Stimulated activated naive B cell treated with anti-CD40 and anti-IgM and Interleukin-4, amounts not matched to agents 10 μg/mL and 1 μg/mL and 100 μg/mL, for 72 hours (primary cell): ENCODE measurements at regions not wholly inside any gene's neighbourhood (a gene's known extent, or its start where the extent isn't known, plus 50 kb on each side); places are given as distances from the start of the nearest gene placed in this dataset.

Experiments
- ATAC-seq, 2 donors: fragments of 150-1000 bp; cut with Tn5 transposase; replicated peaks; 2 replicates each; pipeline ENCODE4 v1.10.0; 2021; ENCODE audit warnings: moderate library complexity in 1 of 2
- DNase-seq: peaks from one replicate; pipeline ENCODE4 v3.0.0; 2021
- H3K27ac Mint-ChIP-seq: one replicate; pipeline ENCODE4 v1.8.0; 2022; ENCODE audit warnings: mild to moderate bottlenecking, mixed read lengths
- H3K27me3 Mint-ChIP-seq, 2 donors: one replicate each; pipeline ENCODE4 v1.8.0; 2022; ENCODE audit warnings: mixed read lengths in 2 of 2
- H3K36me3 Mint-ChIP-seq, 2 donors: one replicate each; pipeline ENCODE4 v1.8.0; 2022; ENCODE audit warnings: mixed read lengths in 2 of 2, mild to moderate bottlenecking in 1 of 2
- H3K4me1 Mint-ChIP-seq, 2 donors: one replicate each; pipeline ENCODE4 v1.8.0; 2022; ENCODE audit warnings: mixed read lengths in 2 of 2, mild to moderate bottlenecking in 1 of 2
- H3K4me3 Mint-ChIP-seq, 2 donors: one replicate each; pipeline ENCODE4 v1.8.0; 2022; ENCODE audit warnings: mild to moderate bottlenecking in 2 of 2, mixed read lengths in 2 of 2, moderate library complexity in 1 of 2
- H3K9me3 Mint-ChIP-seq, 2 donors: one replicate each; pipeline ENCODE4 v1.8.0; 2022; ENCODE audit warnings: mixed read lengths in 2 of 2, mild to moderate bottlenecking in 1 of 2

DNA sequence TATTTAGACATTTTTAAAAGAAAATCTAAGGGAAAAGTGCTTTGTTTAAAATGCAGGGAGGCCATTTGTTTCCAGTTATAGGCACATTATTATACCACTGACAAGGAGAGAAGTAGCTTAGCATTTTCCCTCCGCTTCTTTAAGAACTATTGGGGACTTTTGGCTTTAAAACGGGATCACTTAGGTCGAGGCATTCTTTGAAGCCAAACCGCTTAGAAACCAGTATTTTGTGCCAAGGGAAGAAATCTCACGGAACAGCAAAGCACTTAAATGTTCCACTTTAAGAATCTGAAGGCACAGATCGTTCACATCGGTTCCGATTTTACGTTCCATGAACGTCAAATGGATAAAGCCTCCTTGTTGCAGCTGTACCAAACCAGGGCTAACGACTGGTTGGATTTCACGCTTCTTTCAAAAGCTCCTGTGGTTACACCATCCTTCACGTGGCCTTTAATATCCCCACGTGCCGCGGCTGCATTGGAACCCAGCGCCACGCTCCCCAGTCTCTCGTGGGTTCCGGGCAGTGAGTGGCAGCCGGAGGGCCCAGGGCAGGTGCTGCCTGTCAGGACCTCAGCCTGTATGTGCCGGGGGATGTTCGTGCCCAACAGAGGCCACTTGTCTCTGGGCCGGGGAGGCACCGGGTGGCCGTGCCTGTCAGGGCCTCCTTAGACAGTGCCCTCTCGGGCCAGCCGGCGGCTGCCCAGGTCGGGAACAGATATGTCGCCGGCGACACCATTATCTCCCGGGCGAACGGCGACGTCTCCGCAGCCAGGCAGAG, 195.4 kb downstream of the KIF26A start:
- DNase-seq (no peak), ATAC-seq (no peak)
- H3K4me1 Mint-ChIP-seq, result no peaks in the 10 kb centered on the region
- peaks cover 10 to 23% of the 10 kb centered on the region in 2 donors for H3K27me3 Mint-ChIP-seq
- H3K9me3 Mint-ChIP-seq, result peaks cover 20 to 21% of the 10 kb centered on the region in 2 donors
- H3K36me3 Mint-ChIP-seq, result peaks cover 2 to 6% of the 10 kb centered on the region in 2 donors
- H3K27ac Mint-ChIP-seq, result no peak overlapping the region
- no peak overlapping the region for H3K4me3 Mint-ChIP-seq

DNA sequence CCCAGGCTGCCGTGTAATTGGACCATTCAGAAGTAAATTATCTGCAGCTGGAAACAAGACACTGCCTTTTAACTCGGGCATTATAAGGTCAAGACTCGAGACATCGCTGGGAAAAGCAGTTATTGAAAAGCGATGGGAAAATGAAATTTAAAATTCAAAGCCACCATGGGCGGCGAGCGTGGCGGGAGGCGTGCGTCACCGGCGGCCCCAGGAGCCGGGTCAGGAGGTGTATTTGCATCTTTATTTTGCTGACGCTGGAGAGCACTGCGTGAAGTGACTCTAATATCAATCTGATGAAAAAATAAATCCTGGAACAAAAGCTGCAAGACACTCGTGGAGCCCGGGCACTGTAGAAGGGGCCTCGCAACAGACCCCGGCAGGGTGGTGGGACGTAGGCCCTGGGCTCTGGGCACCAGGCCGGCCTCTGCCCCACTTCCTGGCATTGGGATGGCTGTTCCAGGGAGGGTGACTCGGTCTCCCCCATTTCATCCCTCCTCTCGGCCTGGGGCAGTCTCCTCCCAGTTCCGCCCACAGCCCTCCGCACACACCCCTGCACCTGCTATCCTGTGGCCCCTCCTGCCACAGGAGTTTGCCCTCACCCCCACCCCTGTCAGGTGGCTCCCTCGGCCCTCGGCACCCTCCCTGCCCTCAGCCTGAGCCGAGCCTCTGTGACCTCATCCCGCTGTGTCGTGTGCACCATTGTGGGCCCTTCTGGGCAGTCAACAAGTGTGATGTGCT, 196.2 kb downstream of the KIF26A start:
- Mint-ChIP-seq H3K4me1 (no peaks in the 10 kb centered on the region), H3K9me3 (peaks cover 17 to 26% of the 10 kb centered on the region in 2 donors), H3K27me3 (peaks cover 10 to 29% of the 10 kb centered on the region in 2 donors), H3K27ac (no peak overlapping the region), H3K4me3 (no peak overlapping the region), H3K36me3 (peaks cover 2 to 6% of the 10 kb centered on the region in 2 donors)
- no peak for DNase-seq
- ATAC-seq, result no peak

DNA sequence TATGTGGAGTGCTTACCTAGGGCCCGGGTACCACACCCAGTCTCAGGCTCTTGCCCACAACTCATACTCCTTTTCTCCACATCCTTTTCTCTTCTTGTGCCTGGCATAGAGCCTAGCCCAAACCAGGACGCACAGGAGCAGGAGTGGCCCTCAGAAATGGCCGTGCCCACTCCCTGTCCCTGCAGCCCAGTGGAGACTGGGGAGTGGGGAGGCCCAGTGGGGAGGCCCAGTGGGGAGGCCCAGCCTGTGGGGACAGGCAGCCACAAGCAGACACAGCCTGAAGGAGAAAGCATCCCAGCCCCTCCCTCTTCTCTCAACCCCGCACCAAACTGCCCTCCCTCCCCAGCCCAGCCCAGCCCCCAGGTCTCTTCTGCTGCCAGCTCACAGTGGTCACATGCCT, 196.8 kb downstream of the KIF26A start:
- no peaks in the 10 kb centered on the region for H3K4me1 Mint-ChIP-seq
- H3K9me3 Mint-ChIP-seq, result peaks cover 15 to 29% of the 10 kb centered on the region in 2 donors
- H3K4me3 Mint-ChIP-seq, result no peak overlapping the region
- peaks cover 2 to 6% of the 10 kb centered on the region in 2 donors for H3K36me3 Mint-ChIP-seq
- ATAC-seq (no peak), DNase-seq (no peak)
- no peak overlapping the region for H3K27ac Mint-ChIP-seq
- peaks cover 12 to 35% of the 10 kb centered on the region in 2 donors for H3K27me3 Mint-ChIP-seq

GRCh38 chr14:104335611-104336010, 197.2 kb downstream of the KIF26A start:
- H3K4me3 Mint-ChIP-seq, result no peak overlapping the region
- peaks cover 17 to 40% of the 10 kb centered on the region in 2 donors for H3K27me3 Mint-ChIP-seq
- peaks cover 2 to 6% of the 10 kb centered on the region in 2 donors for H3K36me3 Mint-ChIP-seq
- peaks cover 13 to 33% of the 10 kb centered on the region in 2 donors for H3K9me3 Mint-ChIP-seq
- no peak overlapping the region for H3K27ac Mint-ChIP-seq
- H3K4me1 Mint-ChIP-seq, result no peaks in the 10 kb centered on the region
- no peak for ATAC-seq
- no peak for DNase-seq

- ATAC-seq (no peak), DNase-seq (no peak)
- Mint-ChIP-seq H3K27me3 (peaks cover 24 to 51% of the 10 kb centered on the region in 2 donors), H3K4me1 (no peaks in the 10 kb centered on the region), H3K9me3 (peaks cover 11 to 34% of the 10 kb centered on the region in 2 donors), H3K36me3 (peaks cover 0 to 6% of the 10 kb centered on the region in 2 donors), H3K27ac (no peak overlapping the region), H3K4me3 (no peak overlapping the region)
Observed at GRCh38 chr14:104337351-104337750, 199.0 kb downstream of the KIF26A start.

- H3K27ac Mint-ChIP-seq, result no peak overlapping the region
- no peak overlapping the region for H3K4me3 Mint-ChIP-seq
- peaks cover 11 to 34% of the 10 kb centered on the region in 2 donors for H3K9me3 Mint-ChIP-seq
- no peaks in the 10 kb centered on the region for H3K4me1 Mint-ChIP-seq
- H3K27me3 Mint-ChIP-seq, result peaks cover 28 to 68% of the 10 kb centered on the region in 2 donors
- peaks cover 0 to 6% of the 10 kb centered on the region in 2 donors for H3K36me3 Mint-ChIP-seq
- DNase-seq (no peak), ATAC-seq (no peak)
Observed at GRCh38 chr14:104339361-104339760, 201.0 kb downstream of the KIF26A start.

DNA sequence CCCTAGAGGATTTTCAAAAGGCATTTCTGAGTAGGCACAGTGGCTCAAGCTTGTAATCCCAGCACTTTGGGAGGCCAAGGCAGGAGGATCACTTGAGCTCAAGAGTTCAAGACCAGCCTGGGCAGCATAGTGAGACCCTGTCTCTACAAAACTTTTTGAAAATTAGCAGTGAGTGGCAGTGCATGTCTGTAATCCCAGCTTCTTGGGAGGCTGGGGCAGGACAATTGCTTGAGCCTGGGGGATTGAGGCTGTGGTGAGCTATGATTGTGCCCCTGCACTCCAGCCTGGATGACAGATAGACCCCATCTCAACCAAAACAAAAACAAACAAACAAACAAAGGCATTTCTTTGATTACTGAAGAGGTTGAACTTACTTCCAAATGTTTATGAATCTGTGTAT, 201.4 kb downstream of the KIF26A start:
- DNase-seq, result no peak
- Mint-ChIP-seq H3K27ac (no peak overlapping the region), H3K4me3 (no peak overlapping the region), H3K36me3 (peaks cover 0 to 6% of the 10 kb centered on the region in 2 donors), H3K9me3 (peaks cover 11 to 34% of the 10 kb centered on the region in 2 donors), H3K27me3 (peaks cover 33 to 71% of the 10 kb centered on the region in 2 donors), H3K4me1 (no peaks in the 10 kb centered on the region)
- no peak for ATAC-seq

GRCh38 chr14:104341532-104342434, 203.4 kb downstream of the KIF26A start:
- peaks cover 0 to 6% of the 10 kb centered on the region in 2 donors for H3K36me3 Mint-ChIP-seq
- ATAC-seq, result peak; percentile 57 to 70
- no peak overlapping the region for H3K27ac Mint-ChIP-seq
- H3K9me3 Mint-ChIP-seq, result peaks cover 11 to 34% of the 10 kb centered on the region in 2 donors
- H3K27me3 Mint-ChIP-seq, result peaks cover 46 to 79% of the 10 kb centered on the region in 2 donors
- no peak for DNase-seq
- H3K4me1 Mint-ChIP-seq, result no peaks in the 10 kb centered on the region
- H3K4me3 Mint-ChIP-seq, result no peak overlapping the region

GRCh38 chr14:104342435-104343293, 204.3 kb downstream of the KIF26A start:
- Mint-ChIP-seq H3K4me1 (no peaks in the 10 kb centered on the region), H3K4me3 (no peak overlapping the region), H3K27me3 (peaks cover 46 to 84% of the 10 kb centered on the region in 2 donors), H3K27ac (no peak overlapping the region), H3K36me3 (peaks cover 0 to 6% of the 10 kb centered on the region in 2 donors), H3K9me3 (peaks cover 11 to 29% of the 10 kb centered on the region in 2 donors)
- ATAC-seq (no peak), DNase-seq (no peak)

DNA sequence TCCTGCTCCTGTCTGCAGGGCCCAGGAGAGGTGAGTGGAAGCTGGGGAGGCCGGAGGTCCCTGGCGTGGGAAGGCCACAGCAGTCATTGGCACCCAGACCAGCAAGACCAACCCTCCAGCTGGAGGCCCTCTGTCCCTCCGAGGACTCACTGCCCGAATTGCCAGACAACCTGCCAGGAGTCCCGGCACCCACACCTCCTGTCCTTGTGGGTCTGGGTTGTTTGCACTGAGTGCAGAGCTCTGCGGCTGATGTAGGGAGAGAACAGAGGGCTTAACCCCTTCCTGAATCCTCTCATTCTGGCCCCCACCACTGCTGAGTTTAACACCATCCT, 204.9 kb downstream of the KIF26A start:
- H3K36me3 Mint-ChIP-seq, result peaks cover 0 to 6% of the 10 kb centered on the region in 2 donors
- peaks cover 46 to 80% of the 10 kb centered on the region in 2 donors for H3K27me3 Mint-ChIP-seq

DNA sequence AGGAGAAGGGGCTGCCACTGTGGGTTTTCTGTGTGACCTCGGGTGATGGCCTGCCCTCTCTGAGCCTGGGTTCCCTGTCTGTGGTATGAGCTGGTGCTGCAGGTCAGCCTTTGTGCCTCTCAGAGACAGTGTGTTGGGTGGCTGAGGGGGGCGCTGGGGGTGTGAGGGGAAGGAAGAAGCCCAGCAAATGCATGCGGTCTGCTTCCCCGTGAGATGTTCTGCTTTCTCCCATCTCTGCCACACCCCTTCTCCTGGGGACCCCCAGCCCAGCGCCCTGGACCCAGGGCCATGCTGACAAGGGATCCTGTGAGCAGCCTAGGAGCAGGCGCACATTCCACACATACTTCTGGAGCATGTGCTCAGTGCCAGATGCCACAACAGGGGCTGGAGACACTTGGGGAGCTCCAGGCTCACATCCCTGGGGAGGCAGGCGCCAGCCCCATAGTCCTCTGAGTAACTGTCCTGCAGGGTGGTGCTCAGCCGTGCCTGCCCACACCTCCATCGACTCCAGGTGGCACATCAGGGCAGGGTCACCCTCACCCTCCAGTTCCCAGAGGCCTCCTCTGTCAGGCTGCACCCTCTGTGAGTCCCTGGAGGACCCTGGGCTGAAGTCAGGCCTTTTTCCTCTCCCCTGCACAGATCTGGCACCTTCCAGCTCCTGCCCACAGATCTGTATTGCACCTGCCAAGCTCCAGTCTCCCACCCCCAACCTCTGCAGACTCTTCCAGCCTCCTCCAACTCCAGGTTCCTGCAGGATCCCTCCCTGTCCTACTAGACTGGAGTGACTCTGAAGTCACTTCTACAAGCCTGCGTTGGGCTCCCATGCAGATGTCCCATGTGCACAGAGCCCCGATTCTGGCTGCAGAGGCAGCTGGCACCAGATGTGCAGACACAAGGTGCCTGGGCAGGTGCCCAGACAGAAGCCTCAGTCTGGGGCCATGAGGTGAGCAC, 205.6 kb downstream of the KIF26A start:
- H3K27me3 Mint-ChIP-seq, result peaks cover 41 to 74% of the 10 kb centered on the region in 2 donors
- H3K27ac Mint-ChIP-seq, result no peak overlapping the region
- no peak overlapping the region for H3K4me3 Mint-ChIP-seq
- ATAC-seq (no peak), DNase-seq (no peak)
- H3K36me3 Mint-ChIP-seq, result no peaks in the 10 kb centered on the region
- peaks cover 7 to 17% of the 10 kb centered on the region in 2 donors for H3K9me3 Mint-ChIP-seq
- H3K4me1 Mint-ChIP-seq, result no peaks in the 10 kb centered on the region

More for the DNA sequence above, 204.9 kb downstream of the KIF26A start:
- ATAC-seq, result no peak
- Mint-ChIP-seq H3K27ac (no peak overlapping the region), H3K9me3 (peaks cover 11 to 24% of the 10 kb centered on the region in 2 donors), H3K4me1 (no peaks in the 10 kb centered on the region), H3K4me3 (no peak overlapping the region)
- DNase-seq, result no peak

DNA sequence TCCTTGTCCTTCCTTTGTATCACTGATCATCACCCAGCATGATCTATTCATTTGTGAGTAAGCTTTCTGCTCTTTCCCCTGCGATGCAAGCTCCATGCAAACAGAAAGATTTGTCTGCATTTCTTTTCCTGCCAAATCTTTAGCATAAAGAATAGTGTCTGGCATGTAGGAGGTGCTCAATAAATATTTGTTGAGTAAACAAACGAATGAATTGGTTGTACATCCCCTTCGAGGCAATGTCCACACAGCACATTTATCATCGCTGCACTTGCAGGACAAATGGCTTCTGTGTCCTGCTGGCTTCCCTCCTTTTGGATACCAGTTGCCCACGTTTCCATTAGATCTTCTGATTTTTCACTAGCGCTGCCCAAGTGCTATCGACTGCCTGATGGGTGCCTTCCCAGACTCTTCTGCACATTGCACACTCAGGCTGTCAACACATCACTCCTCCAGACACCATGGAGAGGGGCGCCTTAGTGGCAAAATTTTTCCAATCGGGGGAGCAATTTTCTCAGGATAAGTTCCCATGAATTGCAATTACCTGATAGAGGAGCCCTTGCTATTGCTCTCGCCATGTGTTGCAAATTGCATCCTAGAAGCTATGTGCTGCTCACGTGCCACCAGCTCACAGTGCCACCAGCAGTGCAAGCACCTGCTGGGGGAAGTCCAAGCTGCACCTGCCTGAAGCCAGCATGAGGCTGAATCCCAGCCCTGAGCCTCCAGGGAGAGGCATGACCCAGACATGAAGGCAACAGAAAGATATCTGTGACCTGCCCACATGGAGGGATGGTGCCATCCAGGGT, 206.6 kb downstream of the KIF26A start:
- no peak for DNase-seq

More for the DNA sequence above, 206.6 kb downstream of the KIF26A start:
- Mint-ChIP-seq H3K4me1 (no peaks in the 10 kb centered on the region), H3K4me3 (no peak overlapping the region), H3K27ac (no peak overlapping the region), H3K36me3 (no peaks in the 10 kb centered on the region), H3K9me3 (peaks cover 8 to 11% of the 10 kb centered on the region in 2 donors), H3K27me3 (peaks cover 40 to 64% of the 10 kb centered on the region in 2 donors)
- no peak for ATAC-seq
